Neural progenitor cell (in vitro differentiated cells): ENCODE measurements at regions not wholly inside any gene's neighbourhood (a gene's known extent, or its start where the extent isn't known, plus 50 kb on each side); places are given as distances from the start of the nearest gene placed in this dataset.

Source experiments
- CTCF ChIP-seq: fragments of 200-600 bp; sonication (generic); IDR thresholded peaks from 2 replicates; pipeline ENCODE4 v1.5.1; 2017; ENCODE audit warnings: antibody characterized with exemption, mild to moderate bottlenecking
- EZH2 ChIP-seq: fragments of 200-600 bp; sonication (generic); IDR thresholded peaks from 2 replicates; pipeline ENCODE4 v1.6.1; 2017; ENCODE audit warnings: antibody characterized with exemption, mild to moderate bottlenecking, moderate library complexity

GRCh38 chr2:234165421-234165820 is 114.9 kb downstream of the SPP2 start:
- TF ChIP-seq EZH2 (no peak), CTCF (no peak)
